Gastroesophageal sphincter (tissue), 3 donors: ENCODE measurements at regions not wholly inside any gene's neighbourhood (a gene's known extent, or its start where the extent isn't known, plus 50 kb on each side); places are given as distances from the start of the nearest gene placed in this dataset.

Experiments
- CTCF ChIP-seq, 4 experiments: fragments of 200-600 bp in 2 of 4; fragments of 450-650 bp in 2 of 4; sonication (generic) in 1 of 4; IDR thresholded peaks; one replicate each; pipeline ENCODE4 v1.5.1; 2017 to 2019; ENCODE audit warnings: antibody characterized with exemption in 4 of 4, mild to moderate bottlenecking in 2 of 4, moderate library complexity in 2 of 4
- POLR2A ChIP-seq, 2 donors: fragments of 450-650 bp; IDR thresholded peaks; one replicate each; pipeline ENCODE4 v1.6.1; 2017; ENCODE audit warnings: antibody characterized with exemption in 2 of 2, mild to moderate bottlenecking in 2 of 2, moderate library complexity in 1 of 2

- no peak for TF ChIP-seq CTCF (IDR thresholded peaks at IDR 0.05)
- TF ChIP-seq POLR2A (IDR thresholded peaks at IDR 0.05), result no peak
Observed at GRCh38 chr2:175741164-175741563, 260.9 kb downstream of the LNPK start.
